PFSK-1 (cell line): ENCODE measurements at regions not wholly inside any gene's neighbourhood (a gene's known extent, or its start where the extent isn't known, plus 50 kb on each side); places are given as distances from the start of the nearest gene placed in this dataset.

Experiments
- FOXP2 ChIP-seq: optimal IDR thresholded peaks from 2 replicates; pipeline ENCODE3; 2011; ENCODE audit warnings: borderline replicate concordance, control low read depth, inconsistent platforms; ENCODE audit not compliant: insufficient read depth; ENCODE audit errors: extremely low read length, extremely low read depth
- POLR2AphosphoS5 ChIP-seq: IDR thresholded peaks from 2 replicates; pipeline ENCODE4 v1.6.1; 2012; ENCODE audit warnings: low read depth, mild to moderate bottlenecking, control low read depth, low read length, moderate library complexity
- SIN3A ChIP-seq: IDR thresholded peaks from 2 replicates; pipeline ENCODE4 v1.6.1; 2012; ENCODE audit warnings: mild to moderate bottlenecking, low read length, moderate library complexity, borderline replicate concordance; ENCODE audit not compliant: insufficient read depth
- TAF1 ChIP-seq: IDR thresholded peaks from 2 replicates; pipeline ENCODE4 v1.6.1; 2012; ENCODE audit warnings: low read length, control low read depth, borderline replicate concordance; ENCODE audit not compliant: insufficient read depth
- TF ChIP-seq, protein P1 (sequence below), 2 experiments: IDR thresholded peaks; 2 replicates each; pipeline versions ENCODE4 v1.6.1 to v1.8.0; 2011 to 2012; ENCODE audit warnings: low read depth in 2 of 2, low read length in 2 of 2, control low read depth in 1 of 2, inconsistent platforms in 1 of 2, mild to moderate bottlenecking in 1 of 2, moderate library complexity in 1 of 2; ENCODE audit not compliant: insufficient read depth in 1 of 2

DNA sequence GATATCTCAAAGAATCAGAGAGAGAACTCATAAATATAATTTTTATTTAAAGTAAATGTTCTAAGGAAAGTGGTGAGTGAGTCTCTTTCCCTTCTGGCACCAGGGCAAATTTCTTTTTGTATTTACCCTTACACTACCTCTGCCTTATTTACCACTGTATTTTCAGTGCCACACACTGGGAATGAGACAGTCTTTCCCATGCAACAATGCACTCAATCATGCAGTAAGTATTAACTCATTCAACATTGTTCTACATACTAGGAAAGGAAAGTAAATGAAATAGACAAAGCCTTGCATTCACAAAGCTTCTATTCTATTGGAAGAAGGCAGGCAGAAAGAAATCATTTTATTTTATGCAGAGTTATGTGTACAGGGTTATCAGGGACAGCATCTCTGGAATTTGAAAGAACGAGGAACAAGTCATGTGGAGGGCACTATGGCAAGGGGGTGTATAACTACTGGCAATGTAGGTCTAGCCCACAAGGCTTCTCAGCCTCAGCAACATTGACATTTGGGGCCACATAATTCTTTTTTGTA, 129.8 kb upstream of the PRDX6 start:
- no peak for TF ChIP-seq TAF1
- TF ChIP-seq POLR2AphosphoS5, result no peak
- TF ChIP-seq, protein P1, sequence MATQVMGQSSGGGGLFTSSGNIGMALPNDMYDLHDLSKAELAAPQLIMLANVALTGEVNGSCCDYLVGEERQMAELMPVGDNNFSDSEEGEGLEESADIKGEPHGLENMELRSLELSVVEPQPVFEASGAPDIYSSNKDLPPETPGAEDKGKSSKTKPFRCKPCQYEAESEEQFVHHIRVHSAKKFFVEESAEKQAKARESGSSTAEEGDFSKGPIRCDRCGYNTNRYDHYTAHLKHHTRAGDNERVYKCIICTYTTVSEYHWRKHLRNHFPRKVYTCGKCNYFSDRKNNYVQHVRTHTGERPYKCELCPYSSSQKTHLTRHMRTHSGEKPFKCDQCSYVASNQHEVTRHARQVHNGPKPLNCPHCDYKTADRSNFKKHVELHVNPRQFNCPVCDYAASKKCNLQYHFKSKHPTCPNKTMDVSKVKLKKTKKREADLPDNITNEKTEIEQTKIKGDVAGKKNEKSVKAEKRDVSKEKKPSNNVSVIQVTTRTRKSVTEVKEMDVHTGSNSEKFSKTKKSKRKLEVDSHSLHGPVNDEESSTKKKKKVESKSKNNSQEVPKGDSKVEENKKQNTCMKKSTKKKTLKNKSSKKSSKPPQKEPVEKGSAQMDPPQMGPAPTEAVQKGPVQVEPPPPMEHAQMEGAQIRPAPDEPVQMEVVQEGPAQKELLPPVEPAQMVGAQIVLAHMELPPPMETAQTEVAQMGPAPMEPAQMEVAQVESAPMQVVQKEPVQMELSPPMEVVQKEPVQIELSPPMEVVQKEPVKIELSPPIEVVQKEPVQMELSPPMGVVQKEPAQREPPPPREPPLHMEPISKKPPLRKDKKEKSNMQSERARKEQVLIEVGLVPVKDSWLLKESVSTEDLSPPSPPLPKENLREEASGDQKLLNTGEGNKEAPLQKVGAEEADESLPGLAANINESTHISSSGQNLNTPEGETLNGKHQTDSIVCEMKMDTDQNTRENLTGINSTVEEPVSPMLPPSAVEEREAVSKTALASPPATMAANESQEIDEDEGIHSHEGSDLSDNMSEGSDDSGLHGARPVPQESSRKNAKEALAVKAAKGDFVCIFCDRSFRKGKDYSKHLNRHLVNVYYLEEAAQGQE (IDR thresholded peaks at IDR 0.05; ENCODE audit: insufficient read depth in 1 of 2, low read depth in 2 of 2, low read length in 2 of 2), result no peak
- TF ChIP-seq SIN3A, result no peak
- TF ChIP-seq FOXP2, result no peak

DNA sequence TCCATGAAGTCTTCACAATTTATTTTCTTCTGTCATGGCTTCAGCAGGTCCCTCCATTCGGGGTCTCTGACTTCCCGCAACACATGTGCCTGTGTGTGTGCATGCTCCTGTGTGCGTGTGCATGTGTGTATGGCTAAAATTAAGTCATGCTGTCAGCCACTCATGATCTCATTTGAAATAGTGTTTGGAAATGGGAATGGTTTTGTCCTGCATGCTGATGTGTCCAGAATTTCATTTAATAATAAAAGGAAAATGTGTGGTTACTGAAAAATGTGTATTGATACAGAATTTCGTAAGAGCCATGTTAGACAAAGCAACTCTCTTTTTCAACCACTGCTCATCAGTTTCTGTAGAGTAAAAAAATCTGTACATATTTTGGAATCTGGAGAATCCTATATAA, 123.8 kb upstream of the PRDX6 start:
- TF ChIP-seq, protein P1 (IDR thresholded peaks at IDR 0.05; ENCODE audit: insufficient read depth in 1 of 2, low read depth in 2 of 2, low read length in 2 of 2), result no peak
- TF ChIP-seq SIN3A, result no peak
- TF ChIP-seq TAF1, result no peak
- TF ChIP-seq POLR2AphosphoS5, result no peak
- no peak for TF ChIP-seq FOXP2

DNA sequence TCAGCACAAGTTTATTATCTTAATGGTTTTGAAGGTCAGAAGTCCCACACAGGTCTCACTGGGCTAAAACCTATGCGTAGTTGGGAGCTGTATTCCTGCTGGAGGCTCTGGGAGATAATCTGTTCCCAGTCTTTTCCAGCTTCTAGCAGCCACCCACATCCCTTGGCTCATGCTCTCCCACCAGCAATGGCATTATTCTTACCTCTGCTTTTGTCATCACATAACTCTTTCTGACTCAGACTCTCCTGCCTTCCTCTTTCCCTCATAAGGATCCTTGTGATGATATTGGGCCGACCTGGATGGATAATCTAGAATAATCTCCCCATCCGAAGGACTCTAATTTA, 122.2 kb upstream of the PRDX6 start:
- no peak for TF ChIP-seq SIN3A
- TF ChIP-seq, protein P1 (IDR thresholded peaks at IDR 0.05; ENCODE audit: insufficient read depth in 1 of 2, low read depth in 2 of 2, low read length in 2 of 2), result no peak
- TF ChIP-seq TAF1, result no peak
- TF ChIP-seq FOXP2, result no peak
- no peak for TF ChIP-seq POLR2AphosphoS5

DNA sequence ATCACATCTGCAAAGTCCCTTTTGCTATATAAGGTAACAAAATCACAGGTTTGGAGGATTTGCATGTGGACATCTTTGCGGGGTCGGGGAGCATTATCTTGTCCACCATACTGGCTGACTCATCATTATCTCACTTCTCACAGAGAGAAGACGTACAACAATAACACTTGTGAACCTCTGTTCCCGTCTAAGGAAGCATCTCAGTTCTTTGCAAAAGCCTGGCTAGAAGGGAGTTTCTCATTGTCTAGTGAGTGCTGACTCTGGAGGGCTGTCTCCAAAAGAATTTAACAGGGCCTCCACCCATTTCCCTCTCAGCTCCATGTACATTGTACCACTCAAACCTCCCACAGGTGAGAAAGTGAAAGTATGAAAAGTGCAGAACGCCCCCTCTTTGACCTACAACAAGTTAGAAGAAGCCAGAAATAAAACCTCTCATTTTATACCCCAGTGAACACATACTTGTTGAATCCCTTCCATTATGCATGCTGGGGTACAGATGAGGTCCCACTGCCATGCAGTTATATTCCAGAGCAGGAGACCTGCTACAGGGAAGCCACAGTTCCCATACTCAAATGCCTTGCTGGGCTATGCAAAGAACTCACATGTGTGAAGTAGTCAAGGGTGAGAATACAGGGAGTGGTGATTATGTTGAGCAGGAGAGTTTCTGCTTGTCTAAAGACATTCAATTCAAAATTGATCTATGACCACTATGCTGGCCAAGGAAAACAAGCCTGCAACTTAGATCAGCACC, 121.7 kb upstream of the PRDX6 start:
- TF ChIP-seq POLR2AphosphoS5 (no peak), TAF1 (no peak), FOXP2 (no peak), SIN3A (no peak)
- TF ChIP-seq, protein P1 (IDR thresholded peaks at IDR 0.05; ENCODE audit: insufficient read depth in 1 of 2, low read depth in 2 of 2, low read length in 2 of 2), result no peak
